Upper lobe of left lung (tissue), 4 donors: ENCODE measurements at regions not wholly inside any gene's neighbourhood (a gene's known extent, or its start where the extent isn't known, plus 50 kb on each side); places are given as distances from the start of the nearest gene placed in this dataset.

Experiments used
- EP300 ChIP-seq, 4 donors: sonication (generic); formaldehyde crosslinking; IDR thresholded peaks; one replicate each; pipeline ENCODE4 v1.5.1; 2017; ENCODE audit warnings: antibody characterized with exemption in 4 of 4, control low read depth in 2 of 4
- POLR2A ChIP-seq, 4 donors: fragments of 450-650 bp; IDR thresholded peaks; one replicate each; pipeline ENCODE4 v1.5.1; 2016 to 2017; ENCODE audit warnings: antibody characterized with exemption in 4 of 4, mild to moderate bottlenecking in 2 of 4
- TF ChIP-seq, protein P1 (sequence below), 6 experiments: fragments of 450-650 bp in 4 of 6; fragments of 200-600 bp in 2 of 6; sonication (generic) in 2 of 6; IDR thresholded peaks; one replicate each; pipeline ENCODE4 v1.5.1; 2016 to 2019; ENCODE audit warnings: antibody characterized with exemption in 6 of 6

GRCh38 chr10:121371836-121372235 is 226.4 kb downstream of the FGFR2 start:
- TF ChIP-seq, protein P1, sequence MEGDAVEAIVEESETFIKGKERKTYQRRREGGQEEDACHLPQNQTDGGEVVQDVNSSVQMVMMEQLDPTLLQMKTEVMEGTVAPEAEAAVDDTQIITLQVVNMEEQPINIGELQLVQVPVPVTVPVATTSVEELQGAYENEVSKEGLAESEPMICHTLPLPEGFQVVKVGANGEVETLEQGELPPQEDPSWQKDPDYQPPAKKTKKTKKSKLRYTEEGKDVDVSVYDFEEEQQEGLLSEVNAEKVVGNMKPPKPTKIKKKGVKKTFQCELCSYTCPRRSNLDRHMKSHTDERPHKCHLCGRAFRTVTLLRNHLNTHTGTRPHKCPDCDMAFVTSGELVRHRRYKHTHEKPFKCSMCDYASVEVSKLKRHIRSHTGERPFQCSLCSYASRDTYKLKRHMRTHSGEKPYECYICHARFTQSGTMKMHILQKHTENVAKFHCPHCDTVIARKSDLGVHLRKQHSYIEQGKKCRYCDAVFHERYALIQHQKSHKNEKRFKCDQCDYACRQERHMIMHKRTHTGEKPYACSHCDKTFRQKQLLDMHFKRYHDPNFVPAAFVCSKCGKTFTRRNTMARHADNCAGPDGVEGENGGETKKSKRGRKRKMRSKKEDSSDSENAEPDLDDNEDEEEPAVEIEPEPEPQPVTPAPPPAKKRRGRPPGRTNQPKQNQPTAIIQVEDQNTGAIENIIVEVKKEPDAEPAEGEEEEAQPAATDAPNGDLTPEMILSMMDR (IDR thresholded peaks at IDR 0.05), result no peak
- TF ChIP-seq EP300 (IDR thresholded peaks at IDR 0.05) (no peak), POLR2A (IDR thresholded peaks at IDR 0.05) (no peak)
